ENCODE measurements at regions not wholly inside any gene's neighbourhood (a gene's known extent, or its start where the extent isn't known, plus 50 kb on each side); places are given as distances from the start of the nearest gene placed in this dataset.

- no peaks in the 10 kb centered on the region for H3K9me2 ChIP-seq (replicated peaks; ENCODE audit: insufficient read depth)
- no peak overlapping the region for H3K27ac ChIP-seq
- no peak overlapping the region for H3K4me3 ChIP-seq
- H3K79me2 ChIP-seq: no peaks in the 10 kb centered on the region
- TF ChIP-seq EZH2 (IDR thresholded peaks at IDR 0.05; ENCODE audit: borderline replicate concordance): no peak
- TF ChIP-seq EZH2phosphoT487 (IDR thresholded peaks at IDR 0.05; ENCODE audit: low read depth, severe bottlenecking, unreplicated experiment): no peak
- no peak for TF ChIP-seq CTCF (IDR thresholded peaks at IDR 0.05; ENCODE audit: poor library complexity)
- H3K4me1 ChIP-seq (ENCODE audit: insufficient read depth): peaks cover 10% of the 10 kb centered on the region
- H3K27me3 ChIP-seq: no peaks in the 10 kb centered on the region
- H4K20me1 ChIP-seq (ENCODE audit: insufficient read depth, poor library complexity, severe bottlenecking): no peaks in the 10 kb centered on the region
- no peak overlapping the region for H3K4me2 ChIP-seq
- no peak for DNase-seq (ENCODE audit: low spot score)
- no peaks in the 10 kb centered on the region for H3K9me3 ChIP-seq (ENCODE audit: low read depth)
- H2AFZ ChIP-seq: no peak overlapping the region
- H3K36me3 ChIP-seq (replicated peaks; ENCODE audit: insufficient read depth, low read depth): no peaks in the 10 kb centered on the region
- 88% methylated on average over 19 of the region's 19 CpGs for WGBS (ENCODE audit: low lambda C conversion rate, missing lambda C conversion rate)
Observed at GRCh38 chr2:853203-853870, 97.3 kb upstream of the SNTG2 start.

- 88% methylated on average over 6 of the region's 6 CpGs for WGBS (ENCODE audit: low lambda C conversion rate, missing lambda C conversion rate)
Observed at GRCh38 chr2:852168-852567, 98.5 kb upstream of the SNTG2 start.

GRCh38 chr2:851680-852079 lies 99.0 kb upstream of the SNTG2 start:
- H3K27me3 ChIP-seq: no peaks in the 10 kb centered on the region

More at GRCh38 chr2:852168-852567, 98.5 kb upstream of the SNTG2 start:
- H3K79me2 ChIP-seq: no peaks in the 10 kb centered on the region
- H3K27me3 ChIP-seq: no peaks in the 10 kb centered on the region
- TF ChIP-seq CTCF (IDR thresholded peaks at IDR 0.05; ENCODE audit: poor library complexity): no peak
- no peak for TF ChIP-seq EZH2 (IDR thresholded peaks at IDR 0.05; ENCODE audit: borderline replicate concordance)
- no peak for TF ChIP-seq EZH2phosphoT487 (IDR thresholded peaks at IDR 0.05; ENCODE audit: low read depth, severe bottlenecking, unreplicated experiment)
- no peaks in the 10 kb centered on the region for H4K20me1 ChIP-seq (ENCODE audit: insufficient read depth, poor library complexity, severe bottlenecking)
- H3K4me2 ChIP-seq: no peak overlapping the region
- no peak overlapping the region for H3K4me3 ChIP-seq
- peaks cover 10% of the 10 kb centered on the region for H3K4me1 ChIP-seq (ENCODE audit: insufficient read depth)
- no peak overlapping the region for H2AFZ ChIP-seq
- no peak for DNase-seq (ENCODE audit: low spot score)
- H3K9me2 ChIP-seq (replicated peaks; ENCODE audit: insufficient read depth): no peaks in the 10 kb centered on the region
- no peak overlapping the region for H3K27ac ChIP-seq
- H3K36me3 ChIP-seq (replicated peaks; ENCODE audit: insufficient read depth, low read depth): no peaks in the 10 kb centered on the region
- no peaks in the 10 kb centered on the region for H3K9me3 ChIP-seq (ENCODE audit: low read depth)

More at GRCh38 chr2:851680-852079, 99.0 kb upstream of the SNTG2 start:
- Histone ChIP-seq H3K4me1 (ENCODE audit: insufficient read depth) (peaks cover 7% of the 10 kb centered on the region), H3K9me2 (replicated peaks; ENCODE audit: insufficient read depth) (no peaks in the 10 kb centered on the region), H3K4me3 (no peak overlapping the region), H4K20me1 (ENCODE audit: insufficient read depth, poor library complexity, severe bottlenecking) (no peaks in the 10 kb centered on the region), H3K27ac (no peak overlapping the region), H3K36me3 (replicated peaks; ENCODE audit: insufficient read depth, low read depth) (no peaks in the 10 kb centered on the region), H3K4me2 (no peak overlapping the region), H2AFZ (no peak overlapping the region), H3K9me3 (ENCODE audit: low read depth) (no peaks in the 10 kb centered on the region), H3K79me2 (no peaks in the 10 kb centered on the region)
- no peak for DNase-seq (ENCODE audit: low spot score)
- TF ChIP-seq EZH2 (IDR thresholded peaks at IDR 0.05; ENCODE audit: borderline replicate concordance): no peak
- no peak for TF ChIP-seq EZH2phosphoT487 (IDR thresholded peaks at IDR 0.05; ENCODE audit: low read depth, severe bottlenecking, unreplicated experiment)
- TF ChIP-seq CTCF (IDR thresholded peaks at IDR 0.05; ENCODE audit: poor library complexity): no peak
- 95% methylated on average over 8 of the region's 8 CpGs for WGBS (ENCODE audit: low lambda C conversion rate, missing lambda C conversion rate)

Data from hepatocyte (in vitro differentiated cells).